Hypothalamus (tissue), 51 donors: ENCODE measurements at regions not wholly inside any gene's neighbourhood (a gene's known extent, or its start where the extent isn't known, plus 50 kb on each side); places are given as distances from the start of the nearest gene placed in this dataset.
"Not testable (repeated sequence)": the region's sequence is repeated elsewhere in the genome, so short reads cannot be mapped to it uniquely, and the experiment has no call there.

Experiments used
- DNase-seq, 51 donors: peaks; one replicate each; lab custom pipeline; 2025; lab: John Stamatoyannopoulos, UW

- no peak for DNase-seq
Measured at GRCh38 chr16:13848795-13849194, 71.2 kb upstream of the ERCC4 start.

- not testable (repeated sequence) for DNase-seq
Measured at GRCh38 chr16:13850173-13850572, 69.8 kb upstream of the ERCC4 start.

- DNase-seq = no peak
Measured at GRCh38 chr16:13852827-13853226, 67.1 kb upstream of the ERCC4 start.

GRCh38 chr16:13856398-13856797 is 63.6 kb upstream of the ERCC4 start:
- no peak for DNase-seq

GRCh38 chr16:13856811-13857511 is 63.0 kb upstream of the ERCC4 start:
- DNase-seq = no peak

GRCh38 chr16:13858873-13859580 is 60.9 kb upstream of the ERCC4 start:
- DNase-seq = no peak

GRCh38 chr16:13863075-13863765 is 56.7 kb upstream of the ERCC4 start:
- DNase-seq = no peak

GRCh38 chr16:13864689-13865088 is 55.3 kb upstream of the ERCC4 start:
- DNase-seq = no peak

GRCh38 chr16:13866073-13866472 is 53.9 kb upstream of the ERCC4 start:
- DNase-seq = peak in 13 of 51 donors; percentile 0 to 26 (median 3)
